ENCODE measurements at regions not wholly inside any gene's neighbourhood (a gene's known extent, or its start where the extent isn't known, plus 50 kb on each side); places are given as distances from the start of the nearest gene placed in this dataset.

GRCh38 chr9:38334234-38334633, 58.3 kb upstream of the ALDH1B1 start:
- Mint-ChIP-seq H3K9me3 (no peaks in the 10 kb centered on the region), H3K36me3 (no peaks in the 10 kb centered on the region), H3K27ac (no peak overlapping the region), H3K27me3 (ENCODE audit: low read depth) (peaks cover 5% of the 10 kb centered on the region), H3K4me1 (peaks cover 25% of the 10 kb centered on the region), H3K4me3 (no peak overlapping the region)
- ATAC-seq: peak; percentile 75
- TF ChIP-seq, protein P1, sequence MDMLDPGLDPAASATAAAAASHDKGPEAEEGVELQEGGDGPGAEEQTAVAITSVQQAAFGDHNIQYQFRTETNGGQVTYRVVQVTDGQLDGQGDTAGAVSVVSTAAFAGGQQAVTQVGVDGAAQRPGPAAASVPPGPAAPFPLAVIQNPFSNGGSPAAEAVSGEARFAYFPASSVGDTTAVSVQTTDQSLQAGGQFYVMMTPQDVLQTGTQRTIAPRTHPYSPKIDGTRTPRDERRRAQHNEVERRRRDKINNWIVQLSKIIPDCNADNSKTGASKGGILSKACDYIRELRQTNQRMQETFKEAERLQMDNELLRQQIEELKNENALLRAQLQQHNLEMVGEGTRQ (CRISPR knock-in tag; IDR thresholded peaks at IDR 0.05): 0 out of 2 replicates have a peak, but pooled peaks have one; percentile 19
- no peak for TF ChIP-seq FOXK1 (CRISPR knock-in tag; IDR thresholded peaks at IDR 0.05)
- POLR2A ChIA-PET: no interaction called here
- CTCF ChIA-PET: interaction anchor here (0.7 to 2.5 kb wide), 7 partner anchors 11 to 426 kb away, joined by 3 to 9 read pairs (median 3); no protein-coding TSS in a partner anchor
- no peak for DNase-seq (ENCODE audit: low spot score)

- Mint-ChIP-seq H3K4me1 (peaks cover 25% of the 10 kb centered on the region), H3K27ac (no peak overlapping the region), H3K4me3 (no peak overlapping the region), H3K36me3 (no peaks in the 10 kb centered on the region), H3K27me3 (ENCODE audit: low read depth) (peaks cover 5% of the 10 kb centered on the region), H3K9me3 (no peaks in the 10 kb centered on the region)
- no peak for TF ChIP-seq E2F5 (CRISPR knock-in tag; IDR thresholded peaks at IDR 0.05)
- TF ChIP-seq, protein P2, sequence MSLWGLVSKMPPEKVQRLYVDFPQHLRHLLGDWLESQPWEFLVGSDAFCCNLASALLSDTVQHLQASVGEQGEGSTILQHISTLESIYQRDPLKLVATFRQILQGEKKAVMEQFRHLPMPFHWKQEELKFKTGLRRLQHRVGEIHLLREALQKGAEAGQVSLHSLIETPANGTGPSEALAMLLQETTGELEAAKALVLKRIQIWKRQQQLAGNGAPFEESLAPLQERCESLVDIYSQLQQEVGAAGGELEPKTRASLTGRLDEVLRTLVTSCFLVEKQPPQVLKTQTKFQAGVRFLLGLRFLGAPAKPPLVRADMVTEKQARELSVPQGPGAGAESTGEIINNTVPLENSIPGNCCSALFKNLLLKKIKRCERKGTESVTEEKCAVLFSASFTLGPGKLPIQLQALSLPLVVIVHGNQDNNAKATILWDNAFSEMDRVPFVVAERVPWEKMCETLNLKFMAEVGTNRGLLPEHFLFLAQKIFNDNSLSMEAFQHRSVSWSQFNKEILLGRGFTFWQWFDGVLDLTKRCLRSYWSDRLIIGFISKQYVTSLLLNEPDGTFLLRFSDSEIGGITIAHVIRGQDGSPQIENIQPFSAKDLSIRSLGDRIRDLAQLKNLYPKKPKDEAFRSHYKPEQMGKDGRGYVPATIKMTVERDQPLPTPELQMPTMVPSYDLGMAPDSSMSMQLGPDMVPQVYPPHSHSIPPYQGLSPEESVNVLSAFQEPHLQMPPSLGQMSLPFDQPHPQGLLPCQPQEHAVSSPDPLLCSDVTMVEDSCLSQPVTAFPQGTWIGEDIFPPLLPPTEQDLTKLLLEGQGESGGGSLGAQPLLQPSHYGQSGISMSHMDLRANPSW (CRISPR knock-in tag; conservative IDR thresholded peaks at IDR 0.05; ENCODE audit: low read depth): no peak
- TF ChIP-seq TCF7 (CRISPR knock-in tag; IDR thresholded peaks at IDR 0.05; ENCODE audit: low read depth): no peak
- no peak for TF ChIP-seq CREM (CRISPR knock-in tag; IDR thresholded peaks at IDR 0.05)
- TF ChIP-seq, protein P3, sequence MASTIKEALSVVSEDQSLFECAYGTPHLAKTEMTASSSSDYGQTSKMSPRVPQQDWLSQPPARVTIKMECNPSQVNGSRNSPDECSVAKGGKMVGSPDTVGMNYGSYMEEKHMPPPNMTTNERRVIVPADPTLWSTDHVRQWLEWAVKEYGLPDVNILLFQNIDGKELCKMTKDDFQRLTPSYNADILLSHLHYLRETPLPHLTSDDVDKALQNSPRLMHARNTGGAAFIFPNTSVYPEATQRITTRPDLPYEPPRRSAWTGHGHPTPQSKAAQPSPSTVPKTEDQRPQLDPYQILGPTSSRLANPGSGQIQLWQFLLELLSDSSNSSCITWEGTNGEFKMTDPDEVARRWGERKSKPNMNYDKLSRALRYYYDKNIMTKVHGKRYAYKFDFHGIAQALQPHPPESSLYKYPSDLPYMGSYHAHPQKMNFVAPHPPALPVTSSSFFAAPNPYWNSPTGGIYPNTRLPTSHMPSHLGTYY (CRISPR knock-in tag; IDR thresholded peaks at IDR 0.05): no peak
- TF ChIP-seq, protein P4, sequence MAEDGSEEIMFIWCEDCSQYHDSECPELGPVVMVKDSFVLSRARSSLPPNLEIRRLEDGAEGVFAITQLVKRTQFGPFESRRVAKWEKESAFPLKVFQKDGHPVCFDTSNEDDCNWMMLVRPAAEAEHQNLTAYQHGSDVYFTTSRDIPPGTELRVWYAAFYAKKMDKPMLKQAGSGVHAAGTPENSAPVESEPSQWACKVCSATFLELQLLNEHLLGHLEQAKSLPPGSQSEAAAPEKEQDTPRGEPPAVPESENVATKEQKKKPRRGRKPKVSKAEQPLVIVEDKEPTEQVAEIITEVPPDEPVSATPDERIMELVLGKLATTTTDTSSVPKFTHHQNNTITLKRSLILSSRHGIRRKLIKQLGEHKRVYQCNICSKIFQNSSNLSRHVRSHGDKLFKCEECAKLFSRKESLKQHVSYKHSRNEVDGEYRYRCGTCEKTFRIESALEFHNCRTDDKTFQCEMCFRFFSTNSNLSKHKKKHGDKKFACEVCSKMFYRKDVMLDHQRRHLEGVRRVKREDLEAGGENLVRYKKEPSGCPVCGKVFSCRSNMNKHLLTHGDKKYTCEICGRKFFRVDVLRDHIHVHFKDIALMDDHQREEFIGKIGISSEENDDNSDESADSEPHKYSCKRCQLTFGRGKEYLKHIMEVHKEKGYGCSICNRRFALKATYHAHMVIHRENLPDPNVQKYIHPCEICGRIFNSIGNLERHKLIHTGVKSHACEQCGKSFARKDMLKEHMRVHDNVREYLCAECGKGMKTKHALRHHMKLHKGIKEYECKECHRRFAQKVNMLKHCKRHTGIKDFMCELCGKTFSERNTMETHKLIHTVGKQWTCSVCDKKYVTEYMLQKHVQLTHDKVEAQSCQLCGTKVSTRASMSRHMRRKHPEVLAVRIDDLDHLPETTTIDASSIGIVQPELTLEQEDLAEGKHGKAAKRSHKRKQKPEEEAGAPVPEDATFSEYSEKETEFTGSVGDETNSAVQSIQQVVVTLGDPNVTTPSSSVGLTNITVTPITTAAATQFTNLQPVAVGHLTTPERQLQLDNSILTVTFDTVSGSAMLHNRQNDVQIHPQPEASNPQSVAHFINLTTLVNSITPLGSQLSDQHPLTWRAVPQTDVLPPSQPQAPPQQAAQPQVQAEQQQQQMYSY (CRISPR knock-in tag; IDR thresholded peaks at IDR 0.05): no peak
- TF ChIP-seq ATF1 (CRISPR knock-in tag; IDR thresholded peaks at IDR 0.05): no peak
- DNase-seq (ENCODE audit: low spot score) (no peak), ATAC-seq (no peak)
- ChIA-PET CTCF (interaction anchor here (0.6 to 2.5 kb wide), 3 partner anchors 14 to 434 kb away, joined by 3 to 9 read pairs (median 3); no protein-coding TSS in a partner anchor), POLR2A (no interaction called here)
Measured at GRCh38 chr9:38333047-38333446, 59.5 kb upstream of the ALDH1B1 start.

GRCh38 chr9:38332625-38333024, 59.9 kb upstream of the ALDH1B1 start:
- CTCF ChIA-PET: interaction anchor here (0.6 to 2.5 kb wide), 2 partner anchors 419 to 433 kb away, joined by 3 to 9 read pairs; no protein-coding TSS in a partner anchor

More at GRCh38 chr9:38332625-38333024, 59.9 kb upstream of the ALDH1B1 start:
- ATAC-seq: no peak
- TF ChIP-seq GRHL2 (CRISPR knock-in tag; IDR thresholded peaks at IDR 0.05; ENCODE audit: insufficient replicate concordance, severe bottlenecking) (no peak), ZNF317 (CRISPR knock-in tag; IDR thresholded peaks at IDR 0.05; ENCODE audit: borderline replicate concordance, low read depth) (no peak), NFYB (CRISPR knock-in tag; conservative IDR thresholded peaks at IDR 0.05; ENCODE audit: low read depth) (no peak)
- TF ChIP-seq, protein P5, sequence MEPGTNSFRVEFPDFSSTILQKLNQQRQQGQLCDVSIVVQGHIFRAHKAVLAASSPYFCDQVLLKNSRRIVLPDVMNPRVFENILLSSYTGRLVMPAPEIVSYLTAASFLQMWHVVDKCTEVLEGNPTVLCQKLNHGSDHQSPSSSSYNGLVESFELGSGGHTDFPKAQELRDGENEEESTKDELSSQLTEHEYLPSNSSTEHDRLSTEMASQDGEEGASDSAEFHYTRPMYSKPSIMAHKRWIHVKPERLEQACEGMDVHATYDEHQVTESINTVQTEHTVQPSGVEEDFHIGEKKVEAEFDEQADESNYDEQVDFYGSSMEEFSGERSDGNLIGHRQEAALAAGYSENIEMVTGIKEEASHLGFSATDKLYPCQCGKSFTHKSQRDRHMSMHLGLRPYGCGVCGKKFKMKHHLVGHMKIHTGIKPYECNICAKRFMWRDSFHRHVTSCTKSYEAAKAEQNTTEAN (CRISPR knock-in tag; IDR thresholded peaks at IDR 0.05): no peak
- Mint-ChIP-seq H3K36me3 (no peaks in the 10 kb centered on the region), H3K9me3 (no peaks in the 10 kb centered on the region), H3K27me3 (ENCODE audit: low read depth) (peaks cover 5% of the 10 kb centered on the region), H3K27ac (no peak overlapping the region), H3K4me3 (no peak overlapping the region), H3K4me1 (peaks cover 25% of the 10 kb centered on the region)
- no peak for DNase-seq (ENCODE audit: low spot score)
- POLR2A ChIA-PET: no interaction called here

Measured in WTC11 (cell line).